ENCODE measurements at regions not wholly inside any gene's neighbourhood (a gene's known extent, or its start where the extent isn't known, plus 50 kb on each side); places are given as distances from the start of the nearest gene placed in this dataset.

DNA sequence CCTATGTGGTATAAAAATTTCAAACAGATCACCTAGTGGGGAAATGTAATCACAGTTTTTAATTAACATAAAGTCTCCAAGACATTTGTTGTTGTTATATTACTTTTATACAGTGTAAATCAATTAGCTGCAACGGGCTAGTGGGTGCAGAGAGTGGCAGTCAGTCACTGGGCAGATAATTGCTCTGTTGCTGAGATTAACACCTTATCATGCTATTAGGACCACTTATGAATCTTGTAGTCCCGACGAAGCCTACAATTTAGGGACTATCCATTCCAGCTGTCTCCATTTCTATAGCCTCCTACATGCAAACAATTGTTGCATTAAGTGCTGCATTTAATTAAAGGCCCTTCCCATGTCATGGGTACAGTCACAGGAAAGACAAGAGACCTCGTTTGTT, 158.9 kb upstream of the PROX1 start:
- Histone ChIP-seq H2AFZ (ENCODE audit: low read length) (no peak overlapping the region), H3K9me3 (ENCODE audit: low read length) (no peaks in the 10 kb centered on the region), H3K9me2 (ENCODE audit: low read depth, low read length) (no peaks in the 10 kb centered on the region), H3K4me2 (ENCODE audit: low read length) (no peak overlapping the region), H3K4me3 (ENCODE audit: low read depth, low read length, poor library complexity, severe bottlenecking) (no peak overlapping the region), H3K79me2 (ENCODE audit: insufficient read depth, low read length) (no peaks in the 10 kb centered on the region), H3K9ac (ENCODE audit: low read length) (no peak overlapping the region), H3K27ac (ENCODE audit: low read depth, low read length, poor library complexity, severe bottlenecking) (no peak overlapping the region), H3K27me3 (ENCODE audit: insufficient read depth, low read length) (no peaks in the 10 kb centered on the region), H3F3A (ENCODE audit: insufficient read depth, low read length) (no peaks in the 10 kb centered on the region), H3K4me1 (ENCODE audit: insufficient read depth, low read length, severe bottlenecking) (no peaks in the 10 kb centered on the region), H3K36me3 (ENCODE audit: insufficient read depth, low read length) (no peaks in the 10 kb centered on the region), H4K20me1 (ENCODE audit: insufficient read depth, low read length) (no peaks in the 10 kb centered on the region)
- TF ChIP-seq EZH2 (IDR thresholded peaks at IDR 0.05; ENCODE audit: borderline replicate concordance, low read length) (no peak), CTCF (IDR thresholded peaks at IDR 0.05; ENCODE audit: low read length) (no peak)

- TF ChIP-seq EZH2 (IDR thresholded peaks at IDR 0.05; ENCODE audit: borderline replicate concordance, low read length), result no peak
- no peak for TF ChIP-seq CTCF (IDR thresholded peaks at IDR 0.05; ENCODE audit: low read length)
- no peaks in the 10 kb centered on the region for H4K20me1 ChIP-seq (ENCODE audit: insufficient read depth, low read length)
These were observed 158.0 kb upstream of the PROX1 start for GRCh38 chr1:213829780-213830179.

DNA sequence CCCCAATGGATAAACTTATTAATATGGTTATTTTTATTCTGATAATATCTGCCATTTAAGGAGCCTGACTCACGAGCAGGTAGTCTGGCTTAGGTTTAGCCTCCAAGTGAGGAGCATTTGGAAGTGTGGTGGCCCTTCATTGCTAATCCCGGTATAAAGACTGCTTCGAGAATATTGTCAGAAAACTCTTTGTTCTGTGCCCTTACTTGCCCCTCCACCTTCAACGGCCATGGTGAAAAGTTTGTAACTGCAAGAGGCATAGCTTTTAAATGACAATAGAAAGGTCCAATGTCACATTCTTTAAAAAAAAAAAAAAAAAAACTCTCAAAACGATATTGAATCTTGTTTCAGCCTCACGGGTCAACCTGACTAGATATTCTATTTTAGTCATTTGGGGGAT, 157.4 kb upstream of the PROX1 start:
- Histone ChIP-seq H4K20me1 (ENCODE audit: insufficient read depth, low read length) (no peaks in the 10 kb centered on the region), H3K9ac (ENCODE audit: low read length) (no peak overlapping the region), H3K27ac (ENCODE audit: low read depth, low read length, poor library complexity, severe bottlenecking) (no peak overlapping the region), H3K4me1 (ENCODE audit: insufficient read depth, low read length, severe bottlenecking) (no peaks in the 10 kb centered on the region), H3K4me2 (ENCODE audit: low read length) (no peak overlapping the region), H3K27me3 (ENCODE audit: insufficient read depth, low read length) (no peaks in the 10 kb centered on the region), H3K36me3 (ENCODE audit: insufficient read depth, low read length) (no peaks in the 10 kb centered on the region), H3K9me3 (ENCODE audit: low read length) (no peaks in the 10 kb centered on the region), H3F3A (ENCODE audit: insufficient read depth, low read length) (no peaks in the 10 kb centered on the region), H2AFZ (ENCODE audit: low read length) (no peak overlapping the region), H3K79me2 (ENCODE audit: insufficient read depth, low read length) (no peaks in the 10 kb centered on the region), H3K9me2 (ENCODE audit: low read depth, low read length) (no peaks in the 10 kb centered on the region), H3K4me3 (ENCODE audit: low read depth, low read length, poor library complexity, severe bottlenecking) (no peak overlapping the region)
- TF ChIP-seq EZH2 (IDR thresholded peaks at IDR 0.05; ENCODE audit: borderline replicate concordance, low read length) (no peak), CTCF (IDR thresholded peaks at IDR 0.05; ENCODE audit: low read length) (no peak)

More at GRCh38 chr1:213829780-213830179, 158.0 kb upstream of the PROX1 start:
- Histone ChIP-seq H3K79me2 (ENCODE audit: insufficient read depth, low read length) (no peaks in the 10 kb centered on the region), H3K4me1 (ENCODE audit: insufficient read depth, low read length, severe bottlenecking) (no peaks in the 10 kb centered on the region), H3K4me2 (ENCODE audit: low read length) (no peak overlapping the region), H3K27ac (ENCODE audit: low read depth, low read length, poor library complexity, severe bottlenecking) (no peak overlapping the region), H3K36me3 (ENCODE audit: insufficient read depth, low read length) (no peaks in the 10 kb centered on the region), H3F3A (ENCODE audit: insufficient read depth, low read length) (no peaks in the 10 kb centered on the region), H3K9ac (ENCODE audit: low read length) (no peak overlapping the region), H3K9me2 (ENCODE audit: low read depth, low read length) (no peaks in the 10 kb centered on the region), H3K4me3 (ENCODE audit: low read depth, low read length, poor library complexity, severe bottlenecking) (no peak overlapping the region), H2AFZ (ENCODE audit: low read length) (no peak overlapping the region), H3K9me3 (ENCODE audit: low read length) (no peaks in the 10 kb centered on the region), H3K27me3 (ENCODE audit: insufficient read depth, low read length) (no peaks in the 10 kb centered on the region)

Data from OCI-LY1 (cell line).